SK-N-SH (cell line): ENCODE measurements at regions not wholly inside any gene's neighbourhood (a gene's known extent, or its start where the extent isn't known, plus 50 kb on each side); places are given as distances from the start of the nearest gene placed in this dataset.

Source experiments
- CTCF ChIA-PET: fragments of 300-600, 350-600 bp; formaldehyde crosslinking; extraction: SDS; loops from one replicate; lab custom pipeline; 2021; lab: Yijun Ruan, JAX
- POLR2A ChIA-PET: fragments of 350-600 bp; sonication (Branson Sonifier 250); formaldehyde crosslinking; extraction: SDS; loops from one replicate; lab custom pipeline; 2020; ENCODE audit warnings: antibody characterized with exemption, inconsistent platforms; lab: Yijun Ruan, JAX
- DNase-seq: peaks from one replicate; pipeline ENCODE4 v3.0.0; 2012
- H2AFZ ChIP-seq: fragments of 200-600 bp; sonication (generic); 2 replicates; pipeline ENCODE4 v1.8.1; 2016; ENCODE audit warnings: antibody characterized with exemption, mild to moderate bottlenecking, low read depth
- H3F3A ChIP-seq: fragments of 200-600 bp; sonication (generic); replicated peaks from 2 replicates; pipeline ENCODE3; 2016; ENCODE audit warnings: antibody characterized with exemption, mild to moderate bottlenecking; ENCODE audit not compliant: insufficient read depth
- H3K27ac ChIP-seq, 2 experiments: fragments of 200-500 bp in 1 of 2; fragments of 200-600 bp in 1 of 2; sonication (Bioruptor generic) in 1 of 2; sonication (generic), shearing (Covaris generic) in 1 of 2; 2 replicates each; pipeline versions ENCODE4 v1.5.1 to v1.6.1; 2014 to 2016; ENCODE audit warnings: low read depth in 2 of 2, inconsistent platforms in 1 of 2, low read length in 1 of 2, mild to moderate bottlenecking in 1 of 2, mixed read lengths in 1 of 2
- H3K27me3 ChIP-seq: fragments of 200-600 bp; sonication (generic), shearing (Covaris generic); 2 replicates; pipeline ENCODE4 v1.6.1; 2016; ENCODE audit warnings: mixed run types; ENCODE audit not compliant: insufficient read depth
- H3K36me3 ChIP-seq, 2 experiments: fragments of 200-500 bp in 1 of 2; fragments of 200-600 bp in 1 of 2; sonication (Bioruptor generic) in 1 of 2; sonication (generic) in 1 of 2; replicated peaks in 1 of 2; 2 replicates each; pipeline versions ENCODE3 to v1.5.1; 2014 to 2016; ENCODE audit warnings: low read length in 1 of 2, mild to moderate bottlenecking in 1 of 2; ENCODE audit not compliant: insufficient read depth in 2 of 2, control insufficient read depth in 1 of 2
- H3K4me1 ChIP-seq, 2 experiments: fragments of 200-500 bp in 1 of 2; fragments of 200-600 bp in 1 of 2; sonication (Bioruptor generic) in 1 of 2; sonication (generic), shearing (Covaris generic) in 1 of 2; 2 replicates each; pipeline versions ENCODE4 v1.5.1 to v1.6.1; 2014 to 2016; ENCODE audit warnings: low read depth in 1 of 2, low read length in 1 of 2, mixed run types in 1 of 2; ENCODE audit not compliant: insufficient read depth in 2 of 2, control insufficient read depth in 1 of 2
- H3K4me2 ChIP-seq: fragments of 200-600 bp; sonication (generic), shearing (Covaris generic); 2 replicates; pipeline ENCODE4 v1.6.1; 2017; ENCODE audit warnings: mixed run types
- H3K4me3 ChIP-seq, 2 experiments: fragments of 200-500 bp in 1 of 2; fragments of 200-600 bp in 1 of 2; sonication (Bioruptor generic) in 1 of 2; sonication (generic), shearing (Covaris generic) in 1 of 2; 2 replicates each; pipeline versions ENCODE4 v1.5.1 to v1.8.1; 2014 to 2016; ENCODE audit warnings: low read depth in 2 of 2, inconsistent platforms in 1 of 2, low read length in 1 of 2, mild to moderate bottlenecking in 1 of 2, mixed read lengths in 1 of 2, moderate library complexity in 1 of 2
- H3K79me2 ChIP-seq: fragments of 200-600 bp; sonication (generic); 2 replicates; pipeline ENCODE4 v1.8.1; 2017; ENCODE audit warnings: mild to moderate bottlenecking; ENCODE audit not compliant: insufficient read depth
- H3K9ac ChIP-seq: fragments of 200-600 bp; sonication (generic); 2 replicates; pipeline ENCODE4 v1.6.1; 2017; ENCODE audit warnings: mixed run types
- H3K9me2 ChIP-seq: fragments of 200-600 bp; sonication (generic); 2 replicates; pipeline ENCODE4 v1.6.1; 2017; ENCODE audit warnings: mixed run types
- H3K9me3 ChIP-seq: fragments of 200-600 bp; sonication (generic); 2 replicates; pipeline ENCODE4 v1.6.1; 2017; ENCODE audit warnings: mixed run types, mild to moderate bottlenecking, moderate library complexity
- H4K20me1 ChIP-seq: fragments of 200-600 bp; sonication (generic); 2 replicates; pipeline ENCODE4 v1.6.1; 2017; ENCODE audit warnings: mild to moderate bottlenecking, mixed run types; ENCODE audit not compliant: insufficient read depth
- CHD2 ChIP-seq: fragments of 150-350 bp; IDR thresholded peaks from 2 replicates; pipeline ENCODE4 v1.6.1; 2018; ENCODE audit warnings: low read length; ENCODE audit not compliant: partially characterized antibody
- EP300 ChIP-seq, 2 experiments: IDR thresholded peaks; 2 replicates each; pipeline versions ENCODE4 v1.4.0 to v1.6.1; 2012; ENCODE audit warnings: borderline replicate concordance in 1 of 2, low read depth in 1 of 2, low read length in 1 of 2
- EZH2phosphoT487 ChIP-seq: fragments of 200-600 bp; sonication (generic); IDR thresholded peaks from 2 replicates; pipeline ENCODE4 v1.6.1; 2017; ENCODE audit warnings: low read depth, mixed run types, mild to moderate bottlenecking, antibody characterized with exemption, moderate library complexity, borderline replicate concordance
- FOXM1 ChIP-seq: IDR thresholded peaks from 2 replicates; pipeline ENCODE4 v1.4.0; 2012; ENCODE audit warnings: low read depth, mild to moderate bottlenecking
- IRF3 ChIP-seq: fragments of 150-350 bp; IDR thresholded peaks from 2 replicates; pipeline ENCODE4 v1.6.1; 2016; ENCODE audit warnings: mild to moderate bottlenecking, low read depth, low read length
- MAX ChIP-seq: IDR thresholded peaks from 2 replicates; pipeline ENCODE4 v1.4.0; 2012; ENCODE audit warnings: low read depth
- MEF2A ChIP-seq: IDR thresholded peaks from 2 replicates; pipeline ENCODE4 v1.4.0; 2012; ENCODE audit warnings: low read depth, borderline replicate concordance
- PBX3 ChIP-seq: IDR thresholded peaks from 2 replicates; pipeline ENCODE4; 2012
- RCOR1 ChIP-seq: fragments of 150-350 bp; IDR thresholded peaks from 2 replicates; pipeline ENCODE4 v1.6.1; 2017; ENCODE audit warnings: antibody characterized with exemption, low read length
- REST ChIP-seq: IDR thresholded peaks from 2 replicates; pipeline ENCODE4 v1.6.1; 2012; ENCODE audit warnings: mild to moderate bottlenecking, low read depth, low read length, moderate library complexity
- RXRA ChIP-seq: IDR thresholded peaks from 2 replicates; pipeline ENCODE4 v1.4.0; 2012; ENCODE audit warnings: low read depth, mild to moderate bottlenecking, borderline replicate concordance
- SIN3A ChIP-seq: IDR thresholded peaks from 2 replicates; pipeline ENCODE4 v1.6.1; 2012; ENCODE audit warnings: low read depth, mild to moderate bottlenecking, low read length, moderate library complexity, borderline replicate concordance
- SMC3 ChIP-seq: IDR thresholded peaks from 2 replicates; pipeline ENCODE4 v1.6.1; 2012; ENCODE audit warnings: low read depth, low read length, improper control_type of control experiment
- USF2 ChIP-seq: fragments of 150-350 bp; IDR thresholded peaks from 2 replicates; pipeline ENCODE4 v1.6.1; 2017; ENCODE audit warnings: antibody characterized with exemption, low read length, low read depth, borderline replicate concordance
- ZBTB33 ChIP-seq: IDR thresholded peaks from 2 replicates; pipeline ENCODE4 v1.4.0; 2012; ENCODE audit warnings: low read depth, borderline replicate concordance
- WGBS: methylation state at CpG from one replicate; pipeline ENCODE4 v1.1.6; 2017; ENCODE audit warnings: low lambda C conversion rate; 5-methylcytosine and 5-hydroxymethylcytosine counted together

GRCh38 chr12:58988643-58989344 lies 68.5 kb upstream of the LRIG3 start:
- CTCF ChIA-PET = no interaction called here
- no peak overlapping the region for H2AFZ ChIP-seq
- no peaks in the 10 kb centered on the region for H3K36me3 ChIP-seq
- H3K4me3 ChIP-seq = no peak overlapping the region
- no peaks in the 10 kb centered on the region for H3K79me2 ChIP-seq
- no peak overlapping the region for H3K27ac ChIP-seq
- no peak for DNase-seq
- no peak for TF ChIP-seq RXRA
- no peak for TF ChIP-seq PBX3
- TF ChIP-seq USF2 = no peak
- no peak for TF ChIP-seq EP300 (IDR thresholded peaks at IDR 0.05; ENCODE audit: borderline replicate concordance in 1 of 2, low read depth in 1 of 2, low read length in 1 of 2)
- no peak for TF ChIP-seq FOXM1
- no peak overlapping the region for H3K9ac ChIP-seq
- no peaks in the 10 kb centered on the region for H3K9me2 ChIP-seq
- H3K9me3 ChIP-seq = no peaks in the 10 kb centered on the region
- POLR2A ChIA-PET = no interaction called here
- peaks cover 6% of the 10 kb centered on the region; the same call in 1 of the 2 replicates for H3K27me3 ChIP-seq
- no peak overlapping the region for H3K4me2 ChIP-seq
- H3K4me1 ChIP-seq = no peaks in the 10 kb centered on the region
- 13% methylated on average over 1 of the region's 1 CpG for WGBS
- no peaks in the 10 kb centered on the region for H3F3A ChIP-seq
- no peaks in the 10 kb centered on the region for H4K20me1 ChIP-seq

GRCh38 chr12:58981961-58982360 lies 61.7 kb upstream of the LRIG3 start:
- ChIA-PET POLR2A (no interaction called here), CTCF (no interaction called here)
- 31% methylated on average over 3 of the region's 3 CpGs for WGBS
- Histone ChIP-seq H3K36me3 (no peaks in the 10 kb centered on the region), H3K9me2 (no peaks in the 10 kb centered on the region), H4K20me1 (no peaks in the 10 kb centered on the region), H3K27me3 (peaks cover 6% of the 10 kb centered on the region; the same call in 1 of the 2 replicates), H3K4me1 (no peaks in the 10 kb centered on the region), H3F3A (no peaks in the 10 kb centered on the region), H3K4me2 (no peak overlapping the region), H3K4me3 (no peak overlapping the region), H3K9me3 (no peaks in the 10 kb centered on the region), H3K9ac (no peak overlapping the region), H2AFZ (no peak overlapping the region), H3K79me2 (no peaks in the 10 kb centered on the region), H3K27ac (no peak overlapping the region)
- no peak for DNase-seq
- TF ChIP-seq SIN3A (no peak), REST (no peak), MAX (no peak), EP300 (IDR thresholded peaks at IDR 0.05; ENCODE audit: borderline replicate concordance in 1 of 2, low read depth in 1 of 2, low read length in 1 of 2) (no peak), FOXM1 (no peak), MEF2A (no peak), ZBTB33 (no peak), SMC3 (no peak), USF2 (no peak), EZH2phosphoT487 (no peak), IRF3 (no peak), CHD2 (no peak), RCOR1 (no peak)
